ENCODE measurements at regions not wholly inside any gene's neighbourhood (a gene's known extent, or its start where the extent isn't known, plus 50 kb on each side); places are given as distances from the start of the nearest gene placed in this dataset.
"Not testable (repeated sequence)": the region's sequence is repeated elsewhere in the genome, so short reads cannot be mapped to it uniquely, and the experiment has no call there.

GRCh38 chr5:142259758-142260157 is 65.1 kb downstream of the SPRY4 start:
- DNase-seq = no peak

DNA sequence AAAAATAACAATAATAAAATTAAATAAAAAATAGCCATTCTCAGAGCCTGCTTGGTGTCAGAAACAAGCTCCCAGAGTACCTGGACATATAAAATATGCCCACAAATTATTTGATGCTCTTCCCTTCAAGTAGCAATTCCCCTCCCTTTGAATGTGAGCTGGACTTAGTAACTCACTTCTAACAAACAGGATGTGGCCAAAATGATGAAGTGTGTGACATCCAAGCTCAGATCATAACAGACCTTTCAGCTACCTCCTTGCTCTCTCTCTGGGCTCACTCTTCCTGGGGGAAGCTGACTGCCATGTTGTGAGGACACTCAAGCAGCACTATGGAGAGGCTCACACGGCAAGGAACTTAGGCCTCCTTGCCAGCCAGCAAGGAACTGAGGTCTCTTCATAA is 69.0 kb downstream of the SPRY4 start:
- DNase-seq = no peak

- DNase-seq = no peak
Observed at GRCh38 chr5:142254431-142254830, 70.4 kb downstream of the SPRY4 start.

DNA sequence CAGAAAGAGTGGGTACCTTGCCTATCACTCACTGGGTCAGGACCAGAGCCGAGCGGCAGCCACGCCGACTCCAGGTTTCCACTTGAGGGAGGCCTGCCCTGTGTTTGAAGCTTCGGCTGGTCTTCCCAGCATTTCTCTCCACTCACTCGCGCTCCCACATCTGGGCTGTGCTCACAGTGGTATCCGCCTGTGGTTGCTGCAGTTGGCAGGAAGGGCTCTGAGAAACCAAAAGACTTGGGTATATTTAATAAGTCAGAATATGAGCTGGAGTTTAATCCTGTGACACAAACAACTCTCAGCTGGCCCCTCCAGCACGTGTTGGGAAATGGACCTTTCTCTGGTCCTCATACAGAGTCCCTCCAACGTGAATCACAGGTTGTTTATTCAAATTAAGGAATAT is 70.9 kb downstream of the SPRY4 start:
- DNase-seq = no peak

GRCh38 chr5:142250119-142250518 is 74.7 kb downstream of the SPRY4 start:
- DNase-seq = no peak

- no peak for DNase-seq
Observed at GRCh38 chr5:142248853-142249462, 75.9 kb downstream of the SPRY4 start.

DNA sequence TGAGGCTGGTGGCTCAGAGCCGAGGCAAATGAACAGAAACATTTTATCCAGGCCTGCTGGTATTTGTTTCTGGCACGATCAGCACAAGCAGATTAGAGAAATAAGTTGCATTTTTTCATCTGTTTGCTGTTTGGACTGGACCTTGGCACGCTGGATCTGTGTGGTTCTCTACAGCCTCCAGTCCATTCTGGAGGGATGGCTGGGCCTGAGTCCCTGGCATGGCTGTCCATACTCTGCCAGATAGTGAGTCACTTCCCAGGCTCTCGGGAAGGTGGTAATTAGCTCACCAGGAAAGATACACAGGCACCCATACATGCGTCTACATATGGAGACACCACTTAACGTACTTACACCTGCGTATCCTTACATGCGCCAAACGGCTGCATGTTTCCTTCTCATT is 78.6 kb downstream of the SPRY4 start:
- DNase-seq = no peak

GRCh38 chr5:142245786-142246185 is 79.0 kb downstream of the SPRY4 start:
- no peak for DNase-seq

- DNase-seq = no peak
Observed at GRCh38 chr5:142244440-142244839, 80.4 kb downstream of the SPRY4 start.

GRCh38 chr5:142242272-142242671 is 82.5 kb downstream of the SPRY4 start:
- DNase-seq = no peak

DNA sequence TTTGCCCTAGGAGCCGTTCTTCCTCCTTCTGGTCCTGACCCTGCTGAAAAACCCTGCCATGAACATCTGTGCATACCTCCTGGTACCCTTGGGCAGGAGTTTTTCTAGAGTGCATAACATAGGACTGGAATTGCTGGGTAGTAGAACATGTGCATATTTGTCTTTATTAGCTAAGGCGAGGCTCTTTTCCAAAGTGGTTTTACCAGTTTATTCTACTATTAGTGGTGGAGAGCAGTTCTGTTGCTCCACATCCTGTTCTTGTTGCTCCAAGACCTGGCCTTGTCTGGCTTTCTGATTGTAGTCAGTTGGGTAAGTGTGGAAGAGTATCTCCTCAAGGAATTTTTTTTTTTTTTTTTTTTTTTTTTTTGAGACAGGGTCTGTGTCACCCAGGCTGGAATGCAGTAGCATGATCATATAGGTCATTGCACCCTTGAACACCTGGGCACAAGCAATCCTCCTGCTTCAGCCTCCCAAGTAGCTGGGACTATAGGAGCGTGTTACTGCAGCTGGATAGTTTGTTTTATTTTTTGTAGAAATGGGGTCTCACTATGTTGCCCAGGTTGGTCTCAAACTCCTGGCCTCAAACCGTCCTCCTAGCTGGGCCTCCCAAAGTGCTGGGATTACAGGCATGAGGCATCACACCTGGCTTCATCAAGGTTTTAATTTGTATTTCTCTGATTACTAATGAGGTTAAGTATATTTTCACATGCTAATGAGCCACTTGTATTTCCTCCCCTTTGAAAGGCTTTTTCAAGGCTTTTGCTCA is 85.2 kb downstream of the SPRY4 start:
- DNase-seq = no peak

- DNase-seq = no peak
Observed at GRCh38 chr5:142237707-142238106, 87.1 kb downstream of the SPRY4 start.

GRCh38 chr5:142236673-142237290 is 88.0 kb downstream of the SPRY4 start:
- not testable (repeated sequence) for DNase-seq

DNA sequence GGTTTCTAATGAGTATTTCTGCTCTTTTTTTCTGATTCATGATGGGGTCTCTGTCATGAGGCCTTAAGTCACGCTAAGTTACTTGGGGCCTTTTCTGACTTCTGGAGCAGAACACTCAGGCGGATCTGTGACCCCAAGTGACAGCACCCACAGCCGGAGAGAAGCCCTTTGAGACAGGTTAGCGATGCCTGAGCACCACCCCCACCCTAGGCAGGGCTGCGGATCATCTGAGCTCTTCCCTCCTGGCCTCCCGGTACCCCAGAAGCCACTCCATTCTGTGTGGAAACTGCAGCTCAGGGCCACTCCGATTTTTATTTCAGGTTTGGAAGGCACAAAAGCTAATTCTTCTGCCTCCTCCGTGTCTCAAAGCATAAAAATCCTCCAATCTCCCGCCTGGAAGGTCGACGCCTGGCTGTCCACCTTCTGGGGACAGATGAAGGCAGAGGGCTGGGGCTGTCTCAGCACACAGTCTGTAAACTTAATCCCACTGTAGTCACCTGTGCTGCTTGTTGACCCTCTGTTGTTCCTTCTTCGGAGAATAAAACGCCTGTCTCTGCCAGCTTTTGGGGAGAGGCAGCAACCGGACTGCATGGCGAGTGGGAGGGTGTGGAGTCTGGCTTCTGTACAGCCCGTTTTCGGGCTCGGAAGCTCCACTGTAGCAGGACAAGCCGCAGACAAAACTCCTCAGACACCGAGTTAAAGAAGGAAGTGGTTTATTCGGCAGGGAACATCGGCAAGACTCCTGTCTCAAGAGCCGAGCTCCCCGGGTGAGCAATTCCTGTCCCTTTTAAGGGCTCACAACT is 88.8 kb downstream of the SPRY4 start:
- peak; percentile 56 for DNase-seq

- peak; percentile 58 for DNase-seq
Observed at GRCh38 chr5:142235050-142235797, 89.6 kb downstream of the SPRY4 start.

GRCh38 chr5:142233083-142234032 is 91.5 kb downstream of the SPRY4 start:
- no peak for DNase-seq

DNA sequence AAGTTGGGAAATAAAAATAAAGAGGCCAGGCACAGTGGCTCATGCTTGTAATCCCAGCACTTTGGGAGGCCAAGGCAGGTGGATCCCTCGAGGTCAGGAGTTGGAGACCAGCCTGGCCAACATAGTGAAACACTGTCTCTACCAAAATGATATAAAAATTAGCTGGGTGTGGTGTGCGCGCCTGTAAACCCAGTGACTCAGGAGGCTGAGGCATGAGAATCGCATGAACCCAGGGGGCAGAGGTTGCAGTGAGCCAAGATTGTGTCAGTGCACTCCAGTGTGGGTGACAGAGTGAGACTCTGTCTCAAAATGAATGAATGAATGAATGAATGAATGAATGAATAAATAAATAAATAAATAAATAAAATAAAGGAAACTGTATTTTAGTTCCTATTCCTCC is 93.9 kb downstream of the SPRY4 start:
- not testable (repeated sequence) for DNase-seq

GRCh38 chr5:142225141-142225540 is 99.7 kb downstream of the SPRY4 start:
- DNase-seq = no peak

DNA sequence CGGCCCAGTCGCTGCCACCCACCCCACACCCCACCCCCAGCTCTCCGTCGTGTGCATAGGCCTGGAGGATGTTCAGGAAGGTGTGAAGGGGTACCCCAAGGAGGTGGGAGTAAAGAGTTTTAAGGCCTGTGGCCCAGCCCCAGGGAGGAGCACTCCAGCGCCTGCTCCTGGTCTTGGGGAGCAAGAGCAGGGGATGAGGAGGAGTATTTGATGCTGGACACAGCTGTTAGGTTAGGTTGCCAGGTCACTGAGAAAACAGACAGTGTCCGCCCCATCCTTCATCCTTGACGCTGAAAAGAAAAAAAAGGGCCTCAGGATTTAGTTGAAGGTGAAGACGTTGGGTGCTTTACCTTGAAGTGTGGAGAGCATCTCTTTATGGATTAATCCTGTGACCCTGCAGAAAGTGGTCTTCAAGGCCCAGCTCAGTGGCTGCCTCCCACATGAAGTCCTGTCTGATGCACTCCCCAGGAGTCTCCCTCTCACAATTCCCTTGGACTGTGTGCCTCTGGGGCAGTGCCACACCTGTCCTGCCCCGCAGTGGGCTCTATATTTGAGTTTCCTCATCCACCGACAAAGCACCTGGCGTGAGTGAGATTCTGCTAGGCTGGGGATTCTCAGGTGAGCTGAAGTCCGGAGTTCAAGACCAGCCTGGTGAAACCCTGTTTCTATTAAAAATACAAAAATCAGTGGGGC is 101.8 kb downstream of the SPRY4 start:
- no peak for DNase-seq

- no peak for DNase-seq
Observed at GRCh38 chr5:142222225-142222865, 102.5 kb downstream of the SPRY4 start.
